CD4-positive, alpha-beta T cell treated with Interleukin-21 for 1 hour (primary cell): ENCODE measurements at regions not wholly inside any gene's neighbourhood (a gene's known extent, or its start where the extent isn't known, plus 50 kb on each side); places are given as distances from the start of the nearest gene placed in this dataset.

Experiments used
- DNase-seq: peaks from one replicate; pipeline ENCODE4 v3.0.0-alpha.2; 2020

DNA sequence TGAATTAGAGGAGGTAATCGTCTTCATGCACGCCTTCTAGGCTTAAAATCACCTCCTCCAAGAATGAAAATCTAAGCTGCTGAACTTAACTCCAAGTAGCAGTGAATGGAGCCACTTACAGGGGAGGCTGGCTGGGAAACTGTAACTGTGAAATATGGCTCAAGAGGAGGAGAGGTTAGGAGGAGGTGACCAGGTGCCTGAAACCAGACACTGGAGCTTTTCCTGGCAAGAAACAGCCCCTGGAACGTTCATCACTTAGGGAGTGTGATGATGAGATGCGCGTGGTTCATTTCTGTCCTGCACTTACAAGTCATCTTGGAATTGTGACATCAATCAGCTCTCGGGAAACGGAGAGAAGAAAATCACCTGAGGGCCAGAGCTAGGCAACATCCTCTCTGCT is 62.3 kb upstream of the TMEM132C start:
- no peak for DNase-seq

DNA sequence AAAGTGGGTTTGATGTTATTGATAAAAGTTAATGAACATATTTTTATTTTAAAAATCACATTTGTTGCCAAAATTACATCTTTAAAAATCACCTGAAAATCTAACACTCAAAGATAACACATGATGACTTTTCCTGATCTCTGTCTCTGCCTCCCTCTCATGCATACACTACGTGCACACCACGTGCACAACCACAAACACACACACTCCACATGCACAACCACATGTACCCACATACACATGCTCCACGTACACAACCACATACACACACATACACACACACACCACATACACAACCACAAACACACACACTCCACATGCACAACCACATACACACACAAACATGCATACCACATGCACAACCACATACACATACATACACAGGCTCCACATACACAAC is 61.8 kb upstream of the TMEM132C start:
- no peak for DNase-seq

DNA sequence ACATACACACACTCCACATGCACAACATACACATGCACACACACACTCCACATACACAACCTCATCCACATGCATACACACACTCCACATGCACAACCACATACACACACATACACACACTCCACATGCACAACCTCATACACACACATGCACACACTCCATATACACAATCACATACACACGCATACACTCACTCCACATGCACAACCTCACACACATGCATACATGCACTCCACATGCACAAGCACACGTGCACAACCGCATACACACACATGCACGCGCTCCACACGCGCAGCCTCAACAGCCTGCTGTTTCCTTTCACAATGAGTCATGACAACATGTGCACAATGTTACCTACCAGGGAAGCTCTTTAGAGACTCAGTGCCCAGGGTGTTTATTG is 61.2 kb upstream of the TMEM132C start:
- DNase-seq, result no peak
